Neural progenitor cell (in vitro differentiated cells): ENCODE measurements at regions not wholly inside any gene's neighbourhood (a gene's known extent, or its start where the extent isn't known, plus 50 kb on each side); places are given as distances from the start of the nearest gene placed in this dataset.

Source experiments
- DNase-seq: peaks from one replicate; pipeline ENCODE4 v3.0.0-alpha.2; 2016; ENCODE audit warnings: low spot score
- H2AFZ ChIP-seq: fragments of 200-600 bp; sonication (generic); replicated peaks from 2 replicates; pipeline ENCODE4 v1.6.1; 2016; ENCODE audit warnings: antibody characterized with exemption
- H3F3A ChIP-seq: fragments of 200-600 bp; sonication (generic); 2 replicates; pipeline ENCODE4 v1.6.1; 2016; ENCODE audit warnings: antibody characterized with exemption, low read depth
- H3K27ac ChIP-seq: fragments of 200-600 bp; sonication (generic); 2 replicates; pipeline ENCODE4 v1.5.1; 2016; ENCODE audit warnings: mild to moderate bottlenecking
- H3K27me3 ChIP-seq: fragments of 200-600 bp; sonication (generic); 2 replicates; pipeline ENCODE4 v1.6.1; 2016; ENCODE audit warnings: mild to moderate bottlenecking, moderate library complexity
- H3K36me3 ChIP-seq: fragments of 200-600 bp; sonication (generic); 2 replicates; pipeline ENCODE4 v1.5.1; 2016
- H3K4me1 ChIP-seq: fragments of 200-600 bp; sonication (generic); 2 replicates; pipeline ENCODE4 v1.6.1; 2016; ENCODE audit warnings: mixed run types
- H3K4me2 ChIP-seq: fragments of 200-600 bp; sonication (generic); 2 replicates; pipeline ENCODE4 v1.6.1; 2016
- H3K4me3 ChIP-seq: fragments of 200-600 bp; sonication (generic); 2 replicates; pipeline ENCODE4 v1.5.1; 2016
- H3K79me2 ChIP-seq: fragments of 200-600 bp; sonication (generic); 2 replicates; pipeline ENCODE4 v1.6.1; 2016; ENCODE audit warnings: low read depth
- H3K9ac ChIP-seq: fragments of 200-600 bp; sonication (generic); 2 replicates; pipeline ENCODE4 v1.6.1; 2016
- H3K9me3 ChIP-seq: fragments of 200-600 bp; sonication (generic); 2 replicates; pipeline ENCODE4 v1.5.1; 2016; ENCODE audit warnings: low read depth
- H4K20me1 ChIP-seq: fragments of 200-600 bp; sonication (generic); 2 replicates; pipeline ENCODE4 v1.6.1; 2016; ENCODE audit warnings: low read depth
- H3K27ac Mint-ChIP-seq: 3 replicates; pipeline ENCODE4 v1.8.0; 2021; ENCODE audit warnings: mixed read lengths
- H3K27me3 Mint-ChIP-seq: 2 replicates; pipeline ENCODE4 v1.8.0; 2022; ENCODE audit warnings: low read depth, mild to moderate bottlenecking, inconsistent platforms, moderate library complexity, mixed read lengths; ENCODE audit not compliant: insufficient read depth
- H3K36me3 Mint-ChIP-seq: 3 replicates; pipeline ENCODE4 v1.8.0; 2021; ENCODE audit warnings: mixed read lengths
- H3K4me1 Mint-ChIP-seq: 3 replicates; pipeline ENCODE4 v1.8.0; 2021; ENCODE audit warnings: mixed read lengths
- H3K4me3 Mint-ChIP-seq: 3 replicates; pipeline ENCODE4 v1.8.0; 2021; ENCODE audit warnings: mild to moderate bottlenecking, moderate library complexity, mixed read lengths
- H3K9me3 Mint-ChIP-seq: 3 replicates; pipeline ENCODE4 v1.8.0; 2020; ENCODE audit warnings: mixed read lengths
- EZH2 ChIP-seq: fragments of 200-600 bp; sonication (generic); IDR thresholded peaks from 2 replicates; pipeline ENCODE4 v1.6.1; 2017; ENCODE audit warnings: antibody characterized with exemption, mild to moderate bottlenecking, moderate library complexity
- EZH2phosphoT487 ChIP-seq: fragments of 200-600 bp; sonication (generic); IDR thresholded peaks from 2 replicates; pipeline ENCODE4 v1.6.1; 2017; ENCODE audit warnings: antibody characterized with exemption
- TF ChIP-seq, protein P1 (sequence below): fragments of 200-600 bp; sonication (generic); IDR thresholded peaks from 2 replicates; pipeline ENCODE4 v1.5.1; 2017; ENCODE audit warnings: antibody characterized with exemption, mild to moderate bottlenecking

DNA sequence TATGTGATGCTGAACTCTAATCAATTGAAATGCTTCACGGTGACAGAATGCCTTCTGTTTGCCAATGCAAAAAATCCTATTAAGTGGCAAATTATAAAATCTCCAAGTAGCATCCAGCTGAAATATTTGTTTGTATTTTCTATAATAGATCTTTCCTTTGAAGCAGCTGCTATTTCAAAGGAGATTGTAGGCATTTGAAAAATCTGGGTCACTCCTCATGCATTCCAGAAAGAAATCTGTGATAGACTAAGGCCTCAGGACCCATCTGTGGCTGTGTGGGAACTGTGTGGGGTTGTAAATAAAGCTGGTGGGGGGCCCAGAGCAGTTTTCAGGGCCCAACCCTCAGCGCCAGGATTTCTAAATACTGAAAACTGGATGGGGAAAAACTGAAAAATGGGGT, 216.9 kb upstream of the ARG1 start:
- H2AFZ ChIP-seq: no peak overlapping the region
- DNase-seq: no peak
- H3K79me2 ChIP-seq: no peaks in the 10 kb centered on the region
- no peak overlapping the region for H3K27ac Mint-ChIP-seq
- no peaks in the 10 kb centered on the region for H4K20me1 ChIP-seq
- no peaks in the 10 kb centered on the region for H3K36me3 Mint-ChIP-seq
- H3K4me3 ChIP-seq: no peak overlapping the region
- TF ChIP-seq EZH2 (no peak), EZH2phosphoT487 (no peak)
- TF ChIP-seq, protein P1, sequence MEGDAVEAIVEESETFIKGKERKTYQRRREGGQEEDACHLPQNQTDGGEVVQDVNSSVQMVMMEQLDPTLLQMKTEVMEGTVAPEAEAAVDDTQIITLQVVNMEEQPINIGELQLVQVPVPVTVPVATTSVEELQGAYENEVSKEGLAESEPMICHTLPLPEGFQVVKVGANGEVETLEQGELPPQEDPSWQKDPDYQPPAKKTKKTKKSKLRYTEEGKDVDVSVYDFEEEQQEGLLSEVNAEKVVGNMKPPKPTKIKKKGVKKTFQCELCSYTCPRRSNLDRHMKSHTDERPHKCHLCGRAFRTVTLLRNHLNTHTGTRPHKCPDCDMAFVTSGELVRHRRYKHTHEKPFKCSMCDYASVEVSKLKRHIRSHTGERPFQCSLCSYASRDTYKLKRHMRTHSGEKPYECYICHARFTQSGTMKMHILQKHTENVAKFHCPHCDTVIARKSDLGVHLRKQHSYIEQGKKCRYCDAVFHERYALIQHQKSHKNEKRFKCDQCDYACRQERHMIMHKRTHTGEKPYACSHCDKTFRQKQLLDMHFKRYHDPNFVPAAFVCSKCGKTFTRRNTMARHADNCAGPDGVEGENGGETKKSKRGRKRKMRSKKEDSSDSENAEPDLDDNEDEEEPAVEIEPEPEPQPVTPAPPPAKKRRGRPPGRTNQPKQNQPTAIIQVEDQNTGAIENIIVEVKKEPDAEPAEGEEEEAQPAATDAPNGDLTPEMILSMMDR: no peak
- no peak overlapping the region for H3K27ac ChIP-seq
- H3K4me1 Mint-ChIP-seq: peaks cover 8% of the 10 kb centered on the region
- no peak overlapping the region for H3K9ac ChIP-seq
- H3K36me3 ChIP-seq: no peaks in the 10 kb centered on the region
- H3K4me2 ChIP-seq: no peak overlapping the region
- peaks cover 2% of the 10 kb centered on the region for H3K27me3 Mint-ChIP-seq
- H3K27me3 ChIP-seq: no peaks in the 10 kb centered on the region
- H3K9me3 ChIP-seq: no peaks in the 10 kb centered on the region
- H3K4me3 Mint-ChIP-seq: no peak overlapping the region
- no peaks in the 10 kb centered on the region for H3K4me1 ChIP-seq
- H3K9me3 Mint-ChIP-seq: no peaks in the 10 kb centered on the region
- no peaks in the 10 kb centered on the region for H3F3A ChIP-seq

DNA sequence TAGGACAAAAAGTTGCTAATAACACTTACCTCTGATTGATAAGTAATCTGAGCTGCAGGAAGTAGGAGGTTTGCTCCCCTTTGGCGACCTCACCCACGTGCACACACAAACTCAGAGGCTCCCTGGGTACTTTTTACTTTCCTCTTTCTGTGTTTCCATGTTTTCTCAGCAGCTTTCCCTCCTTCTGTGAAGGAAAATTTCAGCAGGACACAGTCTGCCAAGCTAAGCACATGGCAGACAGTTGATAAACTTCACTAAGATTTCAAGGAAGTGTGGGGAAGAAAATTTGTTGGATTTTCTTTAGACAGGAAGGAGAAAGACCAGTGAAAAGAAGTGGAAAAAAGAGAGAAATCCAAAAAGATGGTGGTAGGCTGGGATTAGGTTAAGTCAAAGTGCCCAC, 215.5 kb upstream of the ARG1 start:
- Mint-ChIP-seq H3K4me1 (peaks cover 8% of the 10 kb centered on the region), H3K9me3 (no peaks in the 10 kb centered on the region), H3K27me3 (peaks cover 2% of the 10 kb centered on the region), H3K36me3 (no peaks in the 10 kb centered on the region), H3K27ac (no peak overlapping the region), H3K4me3 (no peak overlapping the region)
- no peaks in the 10 kb centered on the region for H3F3A ChIP-seq
- no peak for DNase-seq
- no peak overlapping the region for H3K4me3 ChIP-seq
- no peaks in the 10 kb centered on the region for H3K4me1 ChIP-seq
- H2AFZ ChIP-seq: no peak overlapping the region
- no peak overlapping the region for H3K4me2 ChIP-seq
- H3K79me2 ChIP-seq: no peaks in the 10 kb centered on the region
- no peak overlapping the region for H3K9ac ChIP-seq
- no peaks in the 10 kb centered on the region for H3K27me3 ChIP-seq
- H3K36me3 ChIP-seq: no peaks in the 10 kb centered on the region
- TF ChIP-seq, protein P1: no peak
- TF ChIP-seq EZH2: no peak
- no peak for TF ChIP-seq EZH2phosphoT487
- no peak overlapping the region for H3K27ac ChIP-seq
- H3K9me3 ChIP-seq: no peaks in the 10 kb centered on the region
- no peaks in the 10 kb centered on the region for H4K20me1 ChIP-seq

DNA sequence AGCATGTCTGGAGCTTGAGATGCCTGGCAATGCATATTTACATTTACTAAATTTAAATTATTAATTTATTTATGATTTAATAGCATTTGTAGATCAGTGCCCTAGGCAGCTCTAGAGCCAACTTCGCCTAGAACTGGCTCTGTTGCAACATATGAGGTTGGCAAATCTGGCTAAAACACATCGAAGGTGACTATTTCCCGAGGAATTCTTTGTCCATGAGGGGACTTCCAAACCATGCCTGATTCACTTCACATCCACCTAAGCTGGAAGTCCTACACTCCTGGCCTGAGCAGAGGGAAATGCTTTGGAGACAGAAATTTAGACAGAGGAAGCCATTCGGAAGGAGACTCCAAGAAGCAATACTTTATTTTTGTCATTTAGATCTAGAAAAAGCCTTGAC, 211.0 kb upstream of the ARG1 start:
- no peaks in the 10 kb centered on the region for H3F3A ChIP-seq
- H3K4me1 Mint-ChIP-seq: peaks cover 6% of the 10 kb centered on the region
- H3K9me3 Mint-ChIP-seq: no peaks in the 10 kb centered on the region
- H3K4me2 ChIP-seq: no peak overlapping the region
- DNase-seq: no peak
- no peaks in the 10 kb centered on the region for H3K36me3 Mint-ChIP-seq
- no peaks in the 10 kb centered on the region for H4K20me1 ChIP-seq
- H3K27ac Mint-ChIP-seq: no peak overlapping the region
- no peaks in the 10 kb centered on the region for H3K79me2 ChIP-seq
- no peaks in the 10 kb centered on the region for H3K4me1 ChIP-seq
- no peak overlapping the region for H3K4me3 Mint-ChIP-seq
- H3K27ac ChIP-seq: no peak overlapping the region
- no peak overlapping the region for H2AFZ ChIP-seq
- H3K27me3 Mint-ChIP-seq: peaks cover 5% of the 10 kb centered on the region
- H3K9me3 ChIP-seq: no peaks in the 10 kb centered on the region
- no peaks in the 10 kb centered on the region for H3K36me3 ChIP-seq
- H3K27me3 ChIP-seq: no peaks in the 10 kb centered on the region
- no peak for TF ChIP-seq EZH2phosphoT487
- TF ChIP-seq, protein P1: no peak
- no peak for TF ChIP-seq EZH2
- H3K9ac ChIP-seq: no peak overlapping the region
- no peak overlapping the region for H3K4me3 ChIP-seq

DNA sequence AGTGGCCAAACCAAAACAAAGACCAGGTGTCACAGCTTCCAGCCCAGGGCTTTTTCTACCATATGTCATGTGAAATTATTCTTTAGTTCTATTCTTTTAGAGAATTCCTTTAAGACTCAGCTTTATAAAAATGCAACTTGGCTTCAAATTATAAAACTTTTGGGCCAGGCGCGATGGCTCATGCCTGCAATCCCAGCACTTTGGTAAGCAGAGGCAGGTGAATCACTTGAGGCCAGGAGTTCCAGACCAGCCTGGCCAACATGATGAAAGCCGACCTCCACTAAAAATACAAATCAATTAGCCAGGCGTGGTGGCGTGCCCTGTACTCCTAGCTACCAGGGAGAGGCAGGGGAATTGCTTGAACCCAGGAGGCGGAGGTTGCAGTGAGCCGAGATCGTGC, 210.3 kb upstream of the ARG1 start:
- no peak overlapping the region for H3K4me2 ChIP-seq
- peaks cover 4% of the 10 kb centered on the region for H3K4me1 Mint-ChIP-seq
- H3K9ac ChIP-seq: no peak overlapping the region
- no peaks in the 10 kb centered on the region for H3K79me2 ChIP-seq
- no peaks in the 10 kb centered on the region for H3K27me3 ChIP-seq
- H4K20me1 ChIP-seq: no peaks in the 10 kb centered on the region
- no peaks in the 10 kb centered on the region for H3K9me3 ChIP-seq
- no peaks in the 10 kb centered on the region for H3F3A ChIP-seq
- no peak overlapping the region for H3K27ac ChIP-seq
- no peak overlapping the region for H3K27ac Mint-ChIP-seq
- no peak overlapping the region for H2AFZ ChIP-seq
- H3K36me3 Mint-ChIP-seq: no peaks in the 10 kb centered on the region
- DNase-seq: no peak
- peaks cover 5% of the 10 kb centered on the region for H3K27me3 Mint-ChIP-seq
- TF ChIP-seq EZH2phosphoT487: no peak
- H3K4me1 ChIP-seq: no peaks in the 10 kb centered on the region
- H3K36me3 ChIP-seq: no peaks in the 10 kb centered on the region
- no peaks in the 10 kb centered on the region for H3K9me3 Mint-ChIP-seq
- no peak overlapping the region for H3K4me3 Mint-ChIP-seq
- no peak overlapping the region for H3K4me3 ChIP-seq
